ENCODE measurements at regions not wholly inside any gene's neighbourhood (a gene's known extent, or its start where the extent isn't known, plus 50 kb on each side); places are given as distances from the start of the nearest gene placed in this dataset.

DNA sequence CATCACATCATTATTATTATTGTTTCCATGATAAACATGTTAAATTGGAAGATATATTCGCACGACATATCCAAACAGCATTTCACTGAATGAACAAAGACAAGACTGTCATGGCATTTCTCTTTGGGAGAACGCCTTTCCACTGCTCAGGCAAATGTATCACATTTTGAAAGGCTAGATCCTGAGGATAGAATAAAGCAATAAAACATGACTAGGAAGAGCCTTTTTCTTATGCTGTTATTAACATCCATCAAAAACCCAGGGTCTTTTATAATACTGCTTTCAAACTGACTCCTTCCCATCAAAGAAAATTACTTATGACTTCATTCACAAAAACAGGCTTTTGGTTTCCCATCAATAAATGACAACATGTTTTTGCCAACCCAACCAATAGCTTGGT, 630.9 kb downstream of the TMTC2 start:
- TF ChIP-seq CTCF (IDR thresholded peaks at IDR 0.05; ENCODE audit: low read depth, low read length, missing input control) (no peak), SP1 (IDR thresholded peaks at IDR 0.05) (no peak), REST (IDR thresholded peaks at IDR 0.05) (no peak), TAF1 (conservative IDR thresholded peaks at IDR 0.05) (no peak), YY1 (IDR thresholded peaks at IDR 0.05) (no peak)
- TF ChIP-seq, protein P1, sequence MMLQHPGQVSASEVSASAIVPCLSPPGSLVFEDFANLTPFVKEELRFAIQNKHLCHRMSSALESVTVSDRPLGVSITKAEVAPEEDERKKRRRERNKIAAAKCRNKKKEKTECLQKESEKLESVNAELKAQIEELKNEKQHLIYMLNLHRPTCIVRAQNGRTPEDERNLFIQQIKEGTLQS (IDR thresholded peaks at IDR 0.05) = no peak
